Activated naive CD4-positive, alpha-beta T cell treated with anti-CD3 and anti-CD28 coated beads, Interleukin-2, amount 10 ng/mL, durations not matched to agents 7 days and 5 days (primary cell): ENCODE measurements at regions not wholly inside any gene's neighbourhood (a gene's known extent, or its start where the extent isn't known, plus 50 kb on each side); places are given as distances from the start of the nearest gene placed in this dataset.
"Not testable (repeated sequence)": the region's sequence is repeated elsewhere in the genome, so short reads cannot be mapped to it uniquely, and the experiment has no call there.

Experiments used
- CTCF ChIA-PET: fragments of 350-600 bp; sonication (Branson Sonifier 250); formaldehyde crosslinking; loops from one replicate; lab custom pipeline; 2021; ENCODE audit warnings: antibody characterized with exemption; lab: Charles Lee
- DNase-seq: peaks from one replicate; pipeline ENCODE4 v3.0.0-alpha.2; 2020
- H3K27ac Mint-ChIP-seq: one replicate; pipeline ENCODE4 v1.8.0; 2021; ENCODE audit warnings: mild to moderate bottlenecking, moderate library complexity, mixed read lengths
- H3K27me3 Mint-ChIP-seq: one replicate; pipeline ENCODE4 v1.8.0; 2021; ENCODE audit warnings: mild to moderate bottlenecking, mixed read lengths
- H3K36me3 Mint-ChIP-seq: one replicate; pipeline ENCODE4 v1.8.0; 2021; ENCODE audit warnings: mixed read lengths
- H3K4me1 Mint-ChIP-seq: one replicate; pipeline ENCODE4 v1.8.0; 2021; ENCODE audit warnings: mixed read lengths
- H3K4me3 Mint-ChIP-seq: one replicate; pipeline ENCODE4 v1.8.0; 2021; ENCODE audit warnings: mild to moderate bottlenecking, moderate library complexity, mixed read lengths
- H3K9me3 Mint-ChIP-seq: one replicate; pipeline ENCODE4 v1.8.0; 2021; ENCODE audit warnings: mixed read lengths

DNA sequence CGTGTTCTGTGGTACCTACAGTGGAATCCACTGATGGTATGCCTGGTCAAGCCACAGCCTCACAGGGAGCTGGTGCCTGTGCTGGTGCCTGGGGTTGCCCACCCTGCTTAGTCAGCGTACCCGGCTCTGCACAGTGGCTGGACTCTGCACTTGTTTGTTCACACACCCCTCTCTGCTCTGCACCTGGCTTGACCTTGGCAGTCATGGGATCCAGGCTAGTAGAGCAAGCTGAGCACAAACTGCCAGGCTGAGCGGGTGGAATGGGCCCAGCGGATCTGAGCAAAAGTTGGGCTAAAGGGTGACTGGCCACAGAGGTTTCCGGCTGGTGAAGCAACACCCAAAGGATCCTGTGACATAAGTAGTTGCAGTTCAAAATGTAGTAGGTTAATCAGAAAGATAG, 163.5 kb downstream of the CDH19 start:
- Mint-ChIP-seq H3K4me1 (no peaks in the 10 kb centered on the region), H3K36me3 (no peaks in the 10 kb centered on the region), H3K4me3 (no peak overlapping the region), H3K27ac (no peak overlapping the region), H3K27me3 (no peaks in the 10 kb centered on the region), H3K9me3 (no peaks in the 10 kb centered on the region)
- CTCF ChIA-PET, result no interaction called here
- no peak for DNase-seq

DNA sequence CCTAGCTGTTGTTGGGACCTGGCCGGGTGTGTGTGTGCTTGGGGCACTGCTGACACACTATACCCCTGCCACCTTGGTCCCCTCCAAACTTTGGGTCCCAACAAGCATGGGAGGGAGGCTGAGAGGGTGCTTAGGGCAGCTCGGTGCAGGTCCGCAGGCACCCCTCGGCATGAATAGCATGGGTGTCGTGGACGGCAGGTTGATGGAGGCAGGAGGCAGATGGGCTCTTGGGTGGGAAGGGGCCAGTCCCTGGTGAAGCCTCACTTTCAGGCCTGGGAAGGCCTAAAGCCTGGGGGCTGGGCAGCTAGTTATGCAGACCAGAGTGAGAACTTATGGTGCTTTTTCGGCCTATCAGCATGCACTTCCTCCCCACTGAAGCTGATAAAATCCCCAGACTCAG, 164.2 kb downstream of the CDH19 start:
- Mint-ChIP-seq H3K27ac (no peak overlapping the region), H3K36me3 (no peaks in the 10 kb centered on the region), H3K27me3 (no peaks in the 10 kb centered on the region), H3K9me3 (no peaks in the 10 kb centered on the region), H3K4me3 (no peak overlapping the region), H3K4me1 (no peaks in the 10 kb centered on the region)
- no peak for DNase-seq
- CTCF ChIA-PET, result no interaction called here

DNA sequence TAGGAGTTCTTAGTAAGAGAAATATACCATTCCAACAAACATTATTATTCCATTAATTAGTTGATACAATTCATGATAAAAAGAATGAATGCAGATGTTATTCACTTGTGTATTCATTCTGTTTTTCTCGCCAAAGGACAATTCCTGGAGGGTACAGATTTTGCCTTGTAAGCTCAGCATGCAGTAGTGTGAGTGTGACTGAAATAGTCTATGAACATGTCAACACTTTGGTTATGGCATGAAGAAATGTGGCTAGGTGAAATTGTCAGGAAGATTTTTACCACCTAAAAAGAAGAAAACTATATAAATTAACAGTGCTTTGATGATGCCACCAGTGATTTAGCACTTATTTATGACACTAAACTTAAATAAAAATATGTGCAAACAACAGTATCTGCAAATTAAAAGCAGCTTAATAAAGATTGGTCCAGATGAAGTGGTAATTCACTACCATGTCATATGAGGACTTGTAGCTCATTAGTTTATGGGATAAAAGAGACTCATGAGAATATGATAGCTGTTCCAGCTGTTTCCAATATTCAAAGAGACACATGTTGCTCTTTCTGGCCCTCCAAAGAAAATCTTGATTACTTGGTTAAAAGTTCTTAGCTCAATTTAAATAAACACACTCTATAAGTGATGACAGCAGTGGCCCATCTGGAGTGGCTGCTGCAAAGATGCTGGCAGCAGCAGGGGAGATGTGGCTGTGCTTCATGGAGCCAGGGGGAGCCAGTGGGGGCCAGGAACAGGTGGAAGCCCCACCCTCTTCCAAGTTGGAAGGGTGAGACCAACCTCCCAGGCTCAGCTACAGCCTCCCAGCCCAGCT, 165.0 kb downstream of the CDH19 start:
- Mint-ChIP-seq H3K27ac (no peak overlapping the region), H3K27me3 (no peaks in the 10 kb centered on the region), H3K36me3 (no peaks in the 10 kb centered on the region), H3K4me1 (no peaks in the 10 kb centered on the region), H3K9me3 (no peaks in the 10 kb centered on the region), H3K4me3 (no peak overlapping the region)
- CTCF ChIA-PET, result no interaction called here
- DNase-seq, result no peak

DNA sequence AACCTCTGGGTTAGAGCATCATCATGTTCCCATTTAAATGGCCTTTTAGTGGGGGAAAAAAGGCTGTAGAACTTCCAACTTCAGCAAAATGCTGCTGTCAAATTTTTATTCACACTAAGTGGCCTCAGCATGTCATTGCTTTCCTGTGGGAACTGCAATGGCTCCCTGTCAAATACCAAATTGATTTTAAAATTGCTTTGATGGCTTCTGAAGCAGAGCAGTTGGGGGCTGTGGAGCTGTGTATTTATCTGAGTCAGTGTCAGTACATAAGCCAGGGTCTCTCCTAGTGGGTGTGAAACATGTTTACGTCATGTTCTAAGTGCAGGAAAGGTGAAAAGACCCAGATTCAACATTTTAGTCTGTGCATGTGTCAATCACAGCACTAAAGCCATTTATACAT, 171.3 kb downstream of the CDH19 start:
- H3K4me1 Mint-ChIP-seq, result no peaks in the 10 kb centered on the region
- H3K27ac Mint-ChIP-seq, result no peak overlapping the region
- H3K36me3 Mint-ChIP-seq, result no peaks in the 10 kb centered on the region
- no peaks in the 10 kb centered on the region for H3K9me3 Mint-ChIP-seq
- H3K27me3 Mint-ChIP-seq, result no peaks in the 10 kb centered on the region
- DNase-seq, result no peak
- CTCF ChIA-PET, result no interaction called here
- no peak overlapping the region for H3K4me3 Mint-ChIP-seq

DNA sequence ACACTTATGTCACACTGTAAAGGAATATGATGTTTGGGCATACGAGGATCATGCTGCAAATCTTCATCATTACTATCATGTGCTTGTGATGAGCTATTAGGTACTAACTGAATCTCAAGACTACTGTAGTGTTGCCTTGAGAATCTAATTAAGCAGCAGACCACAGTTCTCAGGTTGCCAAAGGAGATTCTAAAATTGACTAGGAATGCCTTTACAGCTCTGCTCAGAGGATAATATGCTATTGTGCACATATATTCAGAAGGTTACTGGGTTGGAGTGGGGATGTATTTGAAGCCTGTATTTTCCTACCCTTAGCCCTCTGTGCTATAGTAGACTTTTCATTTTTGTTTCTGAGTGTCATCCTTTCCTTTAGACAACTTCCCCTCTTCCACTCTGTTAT, 175.1 kb downstream of the CDH19 start:
- H3K4me1 Mint-ChIP-seq, result no peaks in the 10 kb centered on the region
- no peaks in the 10 kb centered on the region for H3K9me3 Mint-ChIP-seq
- CTCF ChIA-PET, result no interaction called here
- H3K36me3 Mint-ChIP-seq, result no peaks in the 10 kb centered on the region
- no peak for DNase-seq
- no peaks in the 10 kb centered on the region for H3K27me3 Mint-ChIP-seq
- no peak overlapping the region for H3K4me3 Mint-ChIP-seq
- no peak overlapping the region for H3K27ac Mint-ChIP-seq

DNA sequence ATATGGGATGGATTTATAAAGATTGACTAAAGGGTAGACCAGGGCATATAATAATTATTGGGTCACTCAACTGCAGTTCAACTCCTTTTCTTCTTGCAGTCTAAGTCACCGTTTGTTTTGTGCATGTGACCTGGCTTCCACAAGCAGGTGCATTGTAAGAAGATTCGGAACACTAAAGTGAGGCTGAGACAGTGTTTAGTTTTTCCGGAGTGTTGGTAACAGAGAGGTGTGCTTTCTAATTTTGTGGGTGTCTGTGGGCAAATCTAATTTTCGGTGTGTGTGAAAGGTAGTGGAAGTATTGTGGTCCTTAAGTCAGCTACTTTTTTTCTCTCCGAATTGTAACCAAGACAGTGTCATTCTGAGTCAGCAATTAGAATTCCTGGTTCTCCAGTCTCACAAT, 184.5 kb downstream of the CDH19 start:
- no peak for DNase-seq
- H3K4me1 Mint-ChIP-seq, result no peaks in the 10 kb centered on the region
- peaks cover 5% of the 10 kb centered on the region for H3K9me3 Mint-ChIP-seq
- no peaks in the 10 kb centered on the region for H3K36me3 Mint-ChIP-seq
- H3K27me3 Mint-ChIP-seq, result no peaks in the 10 kb centered on the region
- no peak overlapping the region for H3K27ac Mint-ChIP-seq
- H3K4me3 Mint-ChIP-seq, result no peak overlapping the region
- CTCF ChIA-PET, result no interaction called here

DNA sequence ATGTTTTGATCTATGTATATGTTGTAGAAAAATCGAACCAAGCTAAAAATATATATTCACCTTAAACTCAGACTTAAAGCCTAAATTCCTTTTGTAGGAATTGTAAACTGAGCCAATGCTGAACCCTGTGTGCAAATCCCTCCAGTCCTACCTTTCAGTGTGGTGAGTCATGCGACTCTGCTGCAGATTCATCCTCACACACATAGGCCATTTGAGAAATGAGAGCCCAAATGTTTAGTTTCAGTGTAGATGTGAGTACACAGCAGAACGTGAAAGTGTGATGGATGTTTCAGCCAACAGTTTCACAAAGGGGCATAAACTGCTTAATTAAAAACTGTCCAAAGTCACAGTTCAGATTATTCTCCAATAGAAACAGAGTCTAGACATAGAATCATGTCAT, 193.2 kb downstream of the CDH19 start:
- Mint-ChIP-seq H3K36me3 (no peaks in the 10 kb centered on the region), H3K27ac (no peak overlapping the region), H3K9me3 (peaks cover 10% of the 10 kb centered on the region), H3K4me1 (no peaks in the 10 kb centered on the region), H3K27me3 (no peaks in the 10 kb centered on the region), H3K4me3 (no peak overlapping the region)
- no peak for DNase-seq
- CTCF ChIA-PET, result no interaction called here

DNA sequence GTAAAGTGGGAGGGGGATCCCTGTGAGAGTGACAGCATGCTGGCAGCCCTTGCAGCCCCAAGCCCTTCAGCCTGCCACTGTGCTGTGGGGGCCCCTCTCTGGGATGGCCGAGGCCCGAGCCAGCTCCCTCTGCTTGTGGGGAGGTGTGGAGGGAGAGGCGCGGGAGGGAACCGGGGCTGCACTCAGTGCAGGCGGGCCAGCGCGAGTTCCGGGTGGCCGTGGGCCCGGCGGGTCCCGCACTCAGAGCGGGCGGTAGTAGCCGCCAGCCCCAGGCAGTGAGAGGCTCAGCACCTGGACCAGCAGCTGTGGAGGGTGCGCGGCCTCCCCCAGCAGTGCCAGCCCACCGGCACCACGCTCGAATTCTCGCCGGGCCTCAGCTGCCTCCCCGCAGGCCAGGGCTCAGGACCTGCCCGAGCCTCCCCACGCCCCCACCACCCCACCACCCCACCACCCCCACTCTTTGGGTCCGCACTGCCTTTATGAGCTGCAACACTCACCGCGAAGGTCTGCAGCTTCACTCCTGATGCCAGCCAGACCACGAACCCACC, 208.1 kb downstream of the CDH19 start:
- Mint-ChIP-seq H3K36me3 (no peaks in the 10 kb centered on the region), H3K27ac (no peak overlapping the region), H3K9me3 (peaks cover 16% of the 10 kb centered on the region), H3K4me3 (no peak overlapping the region), H3K4me1 (no peaks in the 10 kb centered on the region), H3K27me3 (no peaks in the 10 kb centered on the region)
- CTCF ChIA-PET, result no interaction called here
- no peak for DNase-seq

DNA sequence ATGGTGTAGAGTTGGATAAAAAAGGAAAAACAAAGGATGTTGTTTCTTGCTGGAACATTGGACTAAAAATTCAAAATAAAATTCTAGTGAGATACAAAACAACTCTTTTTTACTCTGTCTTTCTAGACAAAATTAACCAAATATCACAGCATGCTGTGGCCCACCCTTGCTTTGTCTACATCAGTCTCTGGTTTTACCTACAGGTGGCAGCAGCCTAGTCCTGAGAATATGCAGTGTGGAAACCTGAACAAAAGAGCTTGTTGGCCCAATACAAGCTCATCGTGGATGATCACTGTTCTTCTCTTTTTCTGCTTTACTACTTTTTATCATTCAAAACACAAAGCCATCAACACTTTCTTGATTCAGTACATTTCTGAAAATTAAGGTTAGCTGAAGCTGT, 210.4 kb downstream of the CDH19 start:
- H3K4me1 Mint-ChIP-seq, result no peaks in the 10 kb centered on the region
- no peak overlapping the region for H3K27ac Mint-ChIP-seq
- H3K4me3 Mint-ChIP-seq, result no peak overlapping the region
- H3K36me3 Mint-ChIP-seq, result no peaks in the 10 kb centered on the region
- peaks cover 27% of the 10 kb centered on the region for H3K9me3 Mint-ChIP-seq
- no peaks in the 10 kb centered on the region for H3K27me3 Mint-ChIP-seq
- CTCF ChIA-PET, result no interaction called here
- no peak for DNase-seq

DNA sequence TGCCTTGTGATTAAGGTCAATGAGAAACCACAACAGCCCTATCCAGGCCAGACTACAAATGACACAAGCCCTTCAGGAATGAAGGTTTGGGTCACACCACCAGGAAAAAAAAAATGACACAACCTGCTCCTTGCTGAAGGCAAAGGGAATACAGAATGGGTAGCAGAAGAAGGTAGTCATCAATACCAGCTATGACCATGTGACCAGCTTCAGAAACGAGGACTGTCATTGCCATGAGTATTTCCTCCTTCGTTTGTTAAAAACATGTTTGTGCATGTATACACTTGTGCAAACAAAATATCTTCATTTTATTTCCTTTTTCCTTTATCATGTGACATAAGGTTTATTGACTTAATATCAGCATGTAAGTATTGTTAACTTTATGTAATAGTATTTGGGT, 226.6 kb downstream of the CDH19 start:
- Mint-ChIP-seq H3K4me1 (no peaks in the 10 kb centered on the region), H3K27me3 (no peaks in the 10 kb centered on the region), H3K27ac (no peak overlapping the region), H3K36me3 (no peaks in the 10 kb centered on the region), H3K4me3 (no peak overlapping the region), H3K9me3 (peaks cover 8% of the 10 kb centered on the region)
- CTCF ChIA-PET, result no interaction called here
- no peak for DNase-seq

DNA sequence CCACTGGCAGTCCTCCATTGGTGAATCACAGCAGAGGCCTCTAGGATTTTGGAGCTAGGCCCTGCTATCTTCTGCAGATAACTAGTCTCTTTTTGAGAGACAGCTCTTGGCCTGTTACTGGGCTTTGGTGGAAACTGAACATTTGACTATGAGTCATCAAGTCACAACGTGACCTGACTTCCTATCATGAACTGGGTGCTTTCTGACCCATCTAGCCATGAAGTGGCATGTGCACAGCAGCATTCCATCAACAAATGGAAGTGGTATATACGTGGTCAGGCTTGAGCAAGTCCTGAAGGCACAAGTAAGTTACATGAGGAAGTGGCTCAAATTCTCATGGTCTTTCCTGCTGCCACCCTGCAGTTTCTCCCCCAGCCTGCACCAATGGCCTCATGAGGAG, 228.5 kb downstream of the CDH19 start:
- H3K4me3 Mint-ChIP-seq, H3K36me3 Mint-ChIP-seq, CTCF ChIA-PET, H3K27ac Mint-ChIP-seq, H3K4me1 Mint-ChIP-seq, DNase-seq, H3K9me3 Mint-ChIP-seq, H3K27me3 Mint-ChIP-seq: not testable (repeated sequence)

DNA sequence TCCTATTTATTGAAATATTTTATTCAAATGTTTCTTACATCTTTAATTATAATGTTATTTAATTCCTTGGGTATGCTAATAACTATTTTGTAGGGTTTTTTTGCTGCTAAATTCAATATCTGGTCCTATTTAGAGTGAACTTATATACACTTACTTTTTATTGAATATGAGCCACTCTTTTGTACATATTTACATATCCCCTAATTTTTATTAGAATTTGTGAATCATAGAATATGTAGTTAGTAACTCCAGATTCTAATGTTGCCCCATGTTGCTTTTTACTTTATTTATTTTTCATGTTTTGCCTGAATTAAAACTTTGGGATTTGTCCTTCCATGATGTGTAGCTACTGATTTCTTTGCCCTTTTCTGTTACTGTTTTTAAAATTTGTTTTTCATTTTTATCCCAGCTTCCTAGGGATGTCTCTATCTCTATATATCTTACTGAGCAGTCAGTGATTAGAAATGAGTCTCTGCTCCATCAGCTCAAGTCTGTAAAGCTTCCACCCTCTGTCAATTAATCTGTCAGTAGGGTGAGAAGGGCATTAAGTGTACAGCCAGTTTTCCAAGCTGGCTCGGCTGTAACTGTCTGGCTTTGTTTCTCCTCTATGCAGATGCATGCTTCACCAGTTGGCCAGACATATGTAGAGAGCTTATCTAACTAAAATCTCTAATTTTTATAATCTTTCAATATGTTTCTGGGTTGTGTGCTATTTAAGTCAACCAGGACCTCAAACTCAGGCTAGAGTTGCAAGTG, 256.9 kb downstream of the CDH19 start:
- H3K4me1 Mint-ChIP-seq, result no peaks in the 10 kb centered on the region
- no peaks in the 10 kb centered on the region for H3K9me3 Mint-ChIP-seq
- CTCF ChIA-PET, result no interaction called here
- H3K36me3 Mint-ChIP-seq, result no peaks in the 10 kb centered on the region
- no peak overlapping the region for H3K27ac Mint-ChIP-seq
- no peaks in the 10 kb centered on the region for H3K27me3 Mint-ChIP-seq
- DNase-seq, result no peak
- no peak overlapping the region for H3K4me3 Mint-ChIP-seq

DNA sequence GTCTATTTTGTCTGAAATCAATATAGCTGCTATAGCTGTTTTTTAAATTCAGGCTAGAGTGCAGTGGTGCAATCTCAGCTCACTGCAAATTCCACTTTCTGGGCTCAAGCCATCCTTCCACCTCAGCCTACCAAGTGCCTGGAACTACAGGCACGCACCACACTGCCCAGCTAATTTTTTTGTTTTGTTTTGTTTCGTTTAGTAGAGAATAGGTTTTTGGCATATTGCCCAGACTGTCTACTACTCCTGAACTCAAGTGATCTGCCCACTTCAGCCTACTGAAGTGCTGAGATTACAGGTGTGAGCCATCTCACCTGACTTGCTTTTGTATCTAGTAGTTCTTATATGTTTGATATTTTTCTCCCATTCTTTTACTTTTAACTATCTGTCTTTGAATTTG, 259.7 kb downstream of the CDH19 start:
- CTCF ChIA-PET, result no interaction called here
- no peaks in the 10 kb centered on the region for H3K27me3 Mint-ChIP-seq
- DNase-seq, result no peak

DNA sequence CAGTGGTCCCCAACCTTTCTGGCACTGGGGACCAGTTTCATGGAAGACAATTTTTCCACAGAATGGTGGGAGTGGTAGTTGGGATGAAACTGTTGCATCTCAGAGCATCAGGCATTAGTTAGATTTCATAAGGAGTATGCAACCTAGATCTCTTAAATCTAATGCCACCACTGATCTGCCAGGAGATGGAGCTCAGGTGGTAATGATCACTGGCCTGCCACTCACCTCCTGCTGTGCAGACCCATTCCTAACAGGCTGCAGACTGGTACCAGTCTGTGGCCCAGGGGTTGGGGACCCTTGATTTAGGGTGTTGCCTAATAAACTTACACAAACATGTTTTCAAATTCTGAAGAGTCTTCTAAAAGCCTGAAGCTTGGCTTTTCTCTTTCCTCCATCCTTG, 261.3 kb downstream of the CDH19 start:
- Mint-ChIP-seq H3K9me3 (peaks cover 3% of the 10 kb centered on the region), H3K4me3 (no peak overlapping the region), H3K27me3 (no peaks in the 10 kb centered on the region), H3K27ac (no peak overlapping the region), H3K36me3 (no peaks in the 10 kb centered on the region), H3K4me1 (no peaks in the 10 kb centered on the region)
- no peak for DNase-seq
- CTCF ChIA-PET, result no interaction called here

More for the DNA sequence above, 259.7 kb downstream of the CDH19 start:
- no peaks in the 10 kb centered on the region for H3K9me3 Mint-ChIP-seq
- no peaks in the 10 kb centered on the region for H3K4me1 Mint-ChIP-seq
- H3K4me3 Mint-ChIP-seq, result no peak overlapping the region
- H3K36me3 Mint-ChIP-seq, result no peaks in the 10 kb centered on the region
- no peak overlapping the region for H3K27ac Mint-ChIP-seq

DNA sequence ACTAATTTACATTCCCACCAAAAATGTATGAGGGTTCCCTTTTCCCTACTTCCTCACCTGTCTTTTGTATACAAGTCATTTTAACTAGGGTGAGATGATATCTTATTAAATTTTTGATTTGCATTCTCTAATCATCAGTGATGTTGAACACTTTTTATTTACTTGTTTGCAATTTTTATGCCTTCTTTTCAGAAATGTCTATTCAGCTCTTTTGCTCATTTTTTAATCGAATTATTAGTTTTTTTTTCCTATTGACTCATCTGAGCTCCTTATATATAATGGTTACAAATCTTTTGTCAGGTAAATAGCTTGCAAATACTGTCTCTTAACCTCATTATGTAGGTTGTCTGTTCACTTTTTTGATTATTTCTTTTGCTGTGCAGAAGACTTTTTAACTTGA, 269.4 kb downstream of the CDH19 start:
- Mint-ChIP-seq H3K4me3 (no peak overlapping the region), H3K27me3 (no peaks in the 10 kb centered on the region), H3K27ac (no peak overlapping the region), H3K4me1 (no peaks in the 10 kb centered on the region), H3K9me3 (peaks cover 6% of the 10 kb centered on the region), H3K36me3 (no peaks in the 10 kb centered on the region)
- DNase-seq, result no peak
- CTCF ChIA-PET, result no interaction called here
